ENCODE measurements at regions not wholly inside any gene's neighbourhood (a gene's known extent, or its start where the extent isn't known, plus 50 kb on each side); places are given as distances from the start of the nearest gene placed in this dataset.

DNA sequence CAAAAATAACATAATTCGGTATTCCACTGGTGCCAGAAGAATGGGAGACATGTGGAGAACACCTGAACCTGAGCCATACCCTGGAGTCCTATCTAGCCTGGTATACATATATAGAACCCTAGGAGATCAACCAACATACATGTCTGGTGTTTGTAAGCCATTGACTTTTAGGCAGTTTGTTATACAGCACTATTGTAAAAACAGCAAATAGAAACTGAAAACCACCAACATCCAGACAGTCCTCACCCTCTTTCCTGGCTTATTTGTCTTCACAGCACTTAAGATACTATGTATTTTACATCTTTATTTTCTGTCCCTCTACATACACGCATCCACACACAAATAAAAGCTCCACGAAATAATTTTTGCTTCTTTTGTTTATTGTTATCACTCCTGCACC is 404.2 kb upstream of the PMFBP1 start:
- TF ChIP-seq POLR2A (IDR thresholded peaks at IDR 0.05; ENCODE audit: low read depth, low read length), result no peak
- no peak for TF ChIP-seq TAF1 (IDR thresholded peaks at IDR 0.05; ENCODE audit: low read depth, low read length)

All from GM12891 (cell line).